Astrocyte of the cerebellum (primary cell): ENCODE measurements at regions not wholly inside any gene's neighbourhood (a gene's known extent, or its start where the extent isn't known, plus 50 kb on each side); places are given as distances from the start of the nearest gene placed in this dataset.
A peak's percentile ranks its signal among the peaks of the same experiment; 100 is the strongest.

Experiments used
- DNase-seq: peaks from one replicate; pipeline ENCODE4 v3.0.0-alpha.2; 2011; ENCODE audit warnings: low read depth
- H3K4me3 ChIP-seq: 2 replicates; pipeline ENCODE4 v1.5.1; 2011; ENCODE audit warnings: mild to moderate bottlenecking, low read depth, low read length, moderate library complexity
- in situ Hi-C: cut with HindIII; loops from 2 replicates; pipeline ENCODE4 v1.10.0; 2017; ENCODE audit warnings: low sequenced_read_pairs
- TF ChIP-seq, protein P1 (sequence below): IDR thresholded peaks from 2 replicates; pipeline ENCODE4 v1.5.1; 2012; ENCODE audit warnings: low read length, low read depth, moderate library complexity, mild to moderate bottlenecking; ENCODE audit errors: missing control alignments

DNA sequence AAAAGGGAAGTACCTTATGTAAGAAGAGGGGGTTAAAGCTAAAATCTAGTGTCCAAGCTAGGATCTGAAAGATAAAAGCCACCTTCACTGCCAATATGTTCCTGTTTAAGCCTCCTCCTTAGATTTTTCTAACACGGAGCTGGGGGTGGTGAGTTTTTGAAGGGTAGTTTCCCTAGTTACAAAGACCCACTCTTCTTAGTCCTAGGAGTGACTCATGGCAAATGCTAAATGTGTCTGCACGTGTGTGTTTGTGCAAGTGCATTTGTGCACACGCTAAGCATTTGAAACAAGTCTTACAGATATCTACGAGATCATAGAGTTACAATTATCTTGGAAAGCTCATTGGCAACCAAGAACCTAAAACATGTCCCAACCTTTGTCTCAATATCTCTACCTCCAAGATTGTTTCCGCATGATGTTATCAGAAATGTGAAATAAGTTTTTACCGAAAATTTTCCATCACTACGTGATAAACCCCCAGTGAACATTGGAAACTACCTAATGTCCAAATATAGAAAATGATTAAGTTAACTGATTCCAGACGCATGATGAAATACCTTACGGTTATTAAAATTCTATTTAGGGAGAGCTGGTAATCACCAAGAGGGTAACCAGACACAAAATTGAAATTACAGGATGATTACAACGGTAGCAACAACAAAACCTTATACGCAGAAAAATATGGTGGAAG lies 78.0 kb upstream of the HRH2 start:
- in situ Hi-C loops, result no loop called here
- H3K4me3 ChIP-seq, result no peak overlapping the region
- TF ChIP-seq, protein P1, sequence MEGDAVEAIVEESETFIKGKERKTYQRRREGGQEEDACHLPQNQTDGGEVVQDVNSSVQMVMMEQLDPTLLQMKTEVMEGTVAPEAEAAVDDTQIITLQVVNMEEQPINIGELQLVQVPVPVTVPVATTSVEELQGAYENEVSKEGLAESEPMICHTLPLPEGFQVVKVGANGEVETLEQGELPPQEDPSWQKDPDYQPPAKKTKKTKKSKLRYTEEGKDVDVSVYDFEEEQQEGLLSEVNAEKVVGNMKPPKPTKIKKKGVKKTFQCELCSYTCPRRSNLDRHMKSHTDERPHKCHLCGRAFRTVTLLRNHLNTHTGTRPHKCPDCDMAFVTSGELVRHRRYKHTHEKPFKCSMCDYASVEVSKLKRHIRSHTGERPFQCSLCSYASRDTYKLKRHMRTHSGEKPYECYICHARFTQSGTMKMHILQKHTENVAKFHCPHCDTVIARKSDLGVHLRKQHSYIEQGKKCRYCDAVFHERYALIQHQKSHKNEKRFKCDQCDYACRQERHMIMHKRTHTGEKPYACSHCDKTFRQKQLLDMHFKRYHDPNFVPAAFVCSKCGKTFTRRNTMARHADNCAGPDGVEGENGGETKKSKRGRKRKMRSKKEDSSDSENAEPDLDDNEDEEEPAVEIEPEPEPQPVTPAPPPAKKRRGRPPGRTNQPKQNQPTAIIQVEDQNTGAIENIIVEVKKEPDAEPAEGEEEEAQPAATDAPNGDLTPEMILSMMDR, result no peak
- DNase-seq, result no peak

DNA sequence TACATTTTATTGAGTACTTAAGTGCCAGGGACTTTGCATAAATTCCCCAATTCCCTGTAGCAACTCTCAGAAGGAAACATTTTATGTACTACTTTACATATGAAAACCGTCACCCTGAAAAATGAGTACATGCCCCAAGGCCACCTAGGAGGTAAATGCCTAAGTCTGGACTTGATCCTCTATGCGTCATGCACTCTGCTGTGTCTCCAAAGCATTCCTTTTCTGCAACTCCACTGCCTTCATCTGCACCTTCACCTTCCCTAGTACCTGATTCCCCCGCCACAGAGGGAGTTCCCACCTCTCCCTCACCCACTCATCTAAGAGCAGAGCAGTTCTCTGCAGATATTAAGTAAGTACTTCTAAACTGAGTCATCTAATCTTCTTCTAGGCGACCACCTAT lies 75.2 kb upstream of the HRH2 start:
- H3K4me3 ChIP-seq, result no peak overlapping the region
- no peak for DNase-seq
- in situ Hi-C loops, result no loop called here
- TF ChIP-seq, protein P1, result no peak

DNA sequence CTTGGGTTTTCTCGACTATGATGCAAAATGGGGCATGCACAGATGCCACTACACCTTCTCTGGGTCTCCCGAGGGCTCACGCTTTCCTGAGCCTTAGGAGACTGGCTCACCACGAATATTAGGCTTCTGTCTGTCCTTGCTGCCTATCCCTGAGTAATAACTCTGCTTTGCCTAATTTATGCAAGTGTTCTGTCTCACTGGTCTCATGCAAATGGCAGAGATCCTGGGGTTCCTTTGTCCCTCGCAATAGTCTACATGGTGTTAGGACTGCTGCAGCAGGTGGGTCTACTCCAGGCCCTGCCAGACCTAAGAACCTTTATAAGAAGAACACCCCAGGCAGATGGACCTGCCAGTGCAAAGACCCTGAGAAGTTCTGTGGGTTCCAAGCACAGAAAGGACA lies 72.3 kb upstream of the HRH2 start:
- no peak for DNase-seq
- no peak overlapping the region for H3K4me3 ChIP-seq
- TF ChIP-seq, protein P1, result no peak
- in situ Hi-C loops, result no loop called here

DNA sequence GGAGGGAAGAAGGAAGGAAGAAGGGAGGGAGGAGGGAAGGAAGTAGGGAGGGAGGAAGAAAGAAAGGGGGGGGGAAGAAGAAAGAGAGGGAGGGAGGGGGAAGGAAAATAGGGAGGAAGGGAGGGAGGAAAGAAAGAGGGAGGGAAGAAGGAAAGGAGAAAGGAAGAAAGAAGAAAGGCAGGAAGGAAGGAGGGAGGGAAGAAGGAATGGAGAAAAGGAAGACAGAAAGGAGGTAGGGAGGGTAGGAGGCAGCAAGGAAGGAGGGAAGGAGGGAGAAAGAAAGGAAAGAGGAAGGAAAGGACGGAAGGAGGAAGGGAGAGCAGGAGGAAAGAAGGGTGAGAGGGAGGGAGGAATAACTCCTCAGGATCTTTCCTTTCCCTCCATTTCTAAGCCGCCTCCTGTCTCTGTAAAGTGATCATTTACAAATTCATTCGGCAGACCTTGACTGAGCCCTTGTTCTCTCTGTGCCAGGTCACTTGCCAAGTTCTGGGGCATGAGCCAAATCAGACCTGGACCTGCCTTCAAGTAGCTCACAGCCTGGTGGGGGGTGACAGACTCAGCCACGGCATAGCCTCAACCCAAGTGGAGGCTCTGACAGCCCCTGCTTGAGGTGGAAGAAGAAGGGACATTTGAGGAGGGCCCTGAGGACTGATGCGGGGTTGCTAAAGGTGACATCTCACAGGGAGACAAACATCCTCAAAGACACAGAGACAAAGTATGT lies 69.0 kb upstream of the HRH2 start:
- no peak for DNase-seq
- TF ChIP-seq, protein P1, result no peak
- no peak overlapping the region for H3K4me3 ChIP-seq
- in situ Hi-C loops, result no loop called here

DNA sequence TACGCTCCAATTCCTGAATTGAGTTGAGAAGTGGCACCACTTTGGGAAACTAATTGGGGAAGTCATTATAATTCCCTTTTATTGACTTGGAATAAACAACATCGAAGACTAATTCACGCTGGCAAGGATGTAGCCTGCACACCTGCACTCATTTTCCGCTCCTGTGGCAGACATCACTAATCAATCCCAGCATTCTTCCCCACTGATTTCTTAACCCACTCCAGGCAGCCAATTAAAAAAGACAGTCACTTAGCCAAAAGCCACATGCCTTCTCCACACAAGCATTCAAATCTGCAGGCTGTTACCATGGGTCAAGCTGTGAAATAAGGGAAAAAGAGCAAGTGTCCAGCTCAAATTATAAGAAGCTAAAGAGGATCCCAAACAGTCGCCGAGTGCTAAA lies 68.2 kb upstream of the HRH2 start:
- DNase-seq, result no peak
- in situ Hi-C loops, result no loop called here
- TF ChIP-seq, protein P1, result no peak
- no peak overlapping the region for H3K4me3 ChIP-seq

DNA sequence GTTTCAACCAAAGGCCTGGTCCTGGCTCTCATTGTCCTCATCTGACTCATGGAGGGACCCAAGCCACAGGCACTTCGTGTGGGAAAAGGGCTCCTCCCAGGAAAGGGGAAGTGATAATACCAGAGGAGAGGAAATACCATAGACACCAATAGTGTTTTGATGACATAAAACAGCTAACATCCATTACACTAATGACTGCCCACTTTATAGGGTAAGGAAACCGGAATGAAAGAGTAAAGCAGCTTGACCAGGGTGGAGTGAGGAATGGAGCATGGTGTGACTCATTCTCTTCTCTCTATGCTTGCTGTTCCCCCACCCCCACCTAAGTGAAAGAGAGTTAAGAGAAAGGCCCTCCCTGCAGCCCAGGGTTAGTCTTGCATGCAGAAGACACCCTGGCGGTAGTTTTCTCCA lies 67.4 kb upstream of the HRH2 start:
- peak; percentile 22 for DNase-seq
- no peak overlapping the region for H3K4me3 ChIP-seq
- in situ Hi-C loops, result no loop called here
- TF ChIP-seq, protein P1, result no peak
